Aorta (tissue), 5 donors: ENCODE measurements at regions not wholly inside any gene's neighbourhood (a gene's known extent, or its start where the extent isn't known, plus 50 kb on each side); places are given as distances from the start of the nearest gene placed in this dataset.
"Not testable (repeated sequence)": the region's sequence is repeated elsewhere in the genome, so short reads cannot be mapped to it uniquely, and the experiment has no call there.

Experiments used
- ATAC-seq: fragments of 200-7000 bp; cut with Tn5 transposase; one replicate; pipeline ENCODE4 v1.9.1; 2022; ENCODE audit warnings: moderate library complexity; ENCODE audit not compliant: low FRiP score
- DNase-seq, 2 donors: peaks; one replicate each; pipeline ENCODE4 v3.0.0-alpha.2; 2020
- H3K27ac ChIP-seq, 2 donors: one replicate each; pipeline ENCODE4 v1.5.1; 2013; ENCODE audit warnings: low read length in 2 of 2, mild to moderate bottlenecking in 2 of 2, moderate library complexity in 2 of 2, control low read depth in 1 of 2, inconsistent platforms in 1 of 2, low read depth in 1 of 2
- H3K27me3 ChIP-seq, 2 donors: one replicate each; pipeline ENCODE4 v1.6.1; 2013; ENCODE audit warnings: control low read depth in 1 of 2, low read length in 1 of 2, mild to moderate bottlenecking in 1 of 2, moderate library complexity in 1 of 2; ENCODE audit not compliant: insufficient read depth in 2 of 2, control insufficient read depth in 1 of 2
- H3K36me3 ChIP-seq, 2 donors: one replicate each; pipeline ENCODE4 v1.6.1; 2013; ENCODE audit warnings: control low read depth in 1 of 2, low read length in 1 of 2, mild to moderate bottlenecking in 1 of 2; ENCODE audit not compliant: insufficient read depth in 2 of 2, control insufficient read depth in 1 of 2
- H3K4me1 ChIP-seq, 2 donors: one replicate each; pipeline ENCODE4 v1.6.1; 2013; ENCODE audit warnings: low read length in 2 of 2, control low read depth in 1 of 2, mild to moderate bottlenecking in 1 of 2, moderate library complexity in 1 of 2; ENCODE audit not compliant: insufficient read depth in 2 of 2, control insufficient read depth in 1 of 2
- H3K4me3 ChIP-seq, 2 donors: one replicate each; pipeline ENCODE4 v1.5.1; 2013; ENCODE audit warnings: low read length in 2 of 2, control low read depth in 1 of 2, mild to moderate bottlenecking in 1 of 2
- H3K9me3 ChIP-seq: one replicate; pipeline ENCODE4 v1.6.1; 2013; ENCODE audit warnings: mild to moderate bottlenecking, low read length; ENCODE audit not compliant: control insufficient read depth
- WGBS, 2 donors: extraction: QIAGEN DNeasy Blood & Tissue Kit; methylation state at CpG; one replicate each; pipeline ENCODE4 v1.1.7; 2013; 5-methylcytosine and 5-hydroxymethylcytosine counted together
- intact Hi-C, 2 donors: fragments of 100-400 bp; cut with DNase I; formaldehyde crosslinking; loops; one replicate each; pipeline versions ENCODE4 v1.14.2 to v1.15.0; 2022
- donor health status: healthy with polysubstance abuse.
- donor health status: Bipolar disorder and iron deficiency.
- donor health status: DM: no; HTN: no; CAD: no.
- donor health status: DM: no; HTN: no; CAD: no.
- donor health status: DM: yes; HTN: yes; CAD: no.

DNA sequence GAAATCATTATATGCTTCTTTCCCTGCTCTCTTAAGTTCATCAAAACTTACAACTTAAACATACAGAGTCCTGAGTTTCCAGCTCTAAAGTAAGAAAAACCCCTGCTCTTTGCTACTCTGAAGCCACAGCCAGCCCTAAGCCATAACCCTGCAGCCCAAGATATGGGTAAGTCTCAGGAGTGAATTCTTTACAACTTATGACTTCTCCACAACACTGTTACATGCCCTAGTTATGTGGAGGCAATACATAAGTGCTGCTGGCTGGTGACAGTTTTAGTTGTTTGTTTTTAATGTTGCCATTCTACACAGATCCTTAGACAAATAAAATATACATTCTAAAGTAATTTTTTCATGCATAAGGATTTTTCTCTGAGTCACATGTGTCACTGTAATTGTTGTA is 100.2 kb downstream of the FBXO8 start:
- ATAC-seq = no peak
- intact Hi-C loops = no loop called here
- no peaks in the 10 kb centered on the region for H3K9me3 ChIP-seq
- DNase-seq = no peak
- no peaks in the 10 kb centered on the region for H3K4me1 ChIP-seq
- no peaks in the 10 kb centered on the region for H3K27me3 ChIP-seq
- no peak overlapping the region for H3K27ac ChIP-seq
- H3K4me3 ChIP-seq = no peak overlapping the region
- H3K36me3 ChIP-seq = no peaks in the 10 kb centered on the region

DNA sequence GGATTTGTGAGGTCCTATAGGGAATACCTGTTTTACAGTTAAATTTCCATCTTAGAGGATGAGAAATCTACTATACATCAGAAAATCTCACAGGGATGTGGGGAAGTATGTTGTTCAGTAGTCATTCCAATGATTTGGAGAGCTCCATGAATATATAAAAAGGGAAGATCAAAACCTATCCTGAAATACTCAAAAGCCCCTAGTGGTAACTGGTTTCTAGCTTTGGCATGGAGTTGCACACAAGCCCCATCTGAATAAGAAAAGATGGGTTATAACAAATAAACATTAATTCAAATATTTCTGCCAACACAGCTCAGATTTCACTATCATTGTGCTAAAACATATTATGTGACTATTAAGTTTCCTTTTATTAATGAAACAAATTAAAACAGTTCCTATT is 101.6 kb downstream of the FBXO8 start:
- no peaks in the 10 kb centered on the region for H3K27me3 ChIP-seq
- H3K9me3 ChIP-seq = no peaks in the 10 kb centered on the region
- no peak overlapping the region for H3K27ac ChIP-seq
- no peaks in the 10 kb centered on the region for H3K36me3 ChIP-seq
- DNase-seq (no peak), ATAC-seq (no peak)
- no peak overlapping the region for H3K4me3 ChIP-seq
- H3K4me1 ChIP-seq = no peaks in the 10 kb centered on the region
- intact Hi-C loops = no loop called here

DNA sequence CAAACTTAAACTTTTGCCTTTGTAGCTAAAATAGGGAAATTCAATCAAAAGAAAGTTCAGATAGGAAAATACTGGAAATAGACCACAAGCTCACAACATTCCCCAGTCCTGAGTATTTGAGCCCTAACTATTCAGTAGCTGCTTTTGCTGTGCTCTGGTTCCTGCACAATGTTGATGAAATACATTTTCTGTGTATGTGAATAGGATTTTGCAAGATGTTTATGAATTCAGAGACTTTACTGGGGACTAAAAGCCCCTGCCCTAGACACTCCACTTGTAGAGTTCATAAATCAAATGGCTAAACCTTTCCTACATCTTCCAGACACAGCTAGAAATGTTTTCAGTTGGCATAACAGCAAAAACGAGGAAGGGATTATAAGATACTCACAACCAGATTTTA is 105.9 kb downstream of the FBXO8 start:
- DNase-seq (no peak), ATAC-seq (no peak)
- Histone ChIP-seq H3K36me3 (no peaks in the 10 kb centered on the region), H3K27me3 (peaks cover 0 to 1% of the 10 kb centered on the region in 2 donors), H3K4me1 (no peaks in the 10 kb centered on the region), H3K4me3 (no peak overlapping the region), H3K27ac (no peak overlapping the region), H3K9me3 (no peaks in the 10 kb centered on the region)
- intact Hi-C loops = no loop called here
- 22 to 25% methylated on average over 1 of the region's 1 CpG for WGBS, 2 donors

DNA sequence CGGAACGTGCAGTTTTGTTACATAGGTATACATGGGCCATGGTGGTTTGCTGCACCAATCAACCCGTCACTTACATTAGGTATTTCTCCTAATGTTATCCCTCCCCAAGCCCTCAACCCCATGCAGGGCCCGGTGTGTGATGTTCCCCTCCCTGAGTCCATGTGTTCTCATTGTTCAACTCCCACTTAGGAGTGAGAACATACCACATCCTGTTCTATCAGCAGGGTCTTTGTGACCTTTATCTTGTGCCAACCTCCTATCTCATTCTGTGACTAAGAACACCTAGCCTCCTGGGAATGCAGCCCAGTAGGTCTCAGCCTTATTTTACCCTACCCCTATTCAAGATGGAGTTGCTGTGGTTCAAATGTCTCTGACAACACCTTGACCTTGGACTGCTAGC is 107.6 kb downstream of the FBXO8 start:
- intact Hi-C loops, ATAC-seq, H3K36me3 ChIP-seq, H3K9me3 ChIP-seq, H3K27ac ChIP-seq, H3K4me3 ChIP-seq, H3K4me1 ChIP-seq, H3K27me3 ChIP-seq, DNase-seq: not testable (repeated sequence)
- WGBS, 2 donors = 97 to 99% methylated on average over 4 of the region's 4 CpGs

DNA sequence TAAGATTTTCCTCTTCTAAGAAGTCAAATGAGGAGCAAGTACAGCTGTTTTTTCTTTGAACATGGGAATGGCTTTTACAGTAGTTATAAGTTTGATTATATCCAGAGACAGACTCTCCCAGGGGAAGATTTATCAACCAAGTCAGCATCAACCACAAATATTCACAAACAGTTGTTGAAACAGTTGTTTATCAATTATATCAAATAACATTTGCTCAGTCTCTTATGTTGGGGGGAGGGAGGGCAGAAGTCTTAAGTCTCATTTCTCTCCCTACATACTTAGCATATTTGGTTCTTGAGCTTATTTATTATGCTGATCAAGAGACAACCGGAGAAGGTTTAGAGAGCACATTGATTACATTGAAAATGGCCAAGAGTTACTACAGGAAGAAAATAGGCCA is 110.1 kb downstream of the FBXO8 start:
- Histone ChIP-seq H3K27me3 (peaks cover 0 to 1% of the 10 kb centered on the region in 2 donors), H3K4me3 (no peak overlapping the region), H3K27ac (no peak overlapping the region), H3K4me1 (no peaks in the 10 kb centered on the region), H3K9me3 (no peaks in the 10 kb centered on the region), H3K36me3 (no peaks in the 10 kb centered on the region)
- 78 to 83% methylated on average over 1 of the region's 1 CpG for WGBS, 2 donors
- no peak for DNase-seq
- intact Hi-C loops = no loop called here
- ATAC-seq = no peak

DNA sequence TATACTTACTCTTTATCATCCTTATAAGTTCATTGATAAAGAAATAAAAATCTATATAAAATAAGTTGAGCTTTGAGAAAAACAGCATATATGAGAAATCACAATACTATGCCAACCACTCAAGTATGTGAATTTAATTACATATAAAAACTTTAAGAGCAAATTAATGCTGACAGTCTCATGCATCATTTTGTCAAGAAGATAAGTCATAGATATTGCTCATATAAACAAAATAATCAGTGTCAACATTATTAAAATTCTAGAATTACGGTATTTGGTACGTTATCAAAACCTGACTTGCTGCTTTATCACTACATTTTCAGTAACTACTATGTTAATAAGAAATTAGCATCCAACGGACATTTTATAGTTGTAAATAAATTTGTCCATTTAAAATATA is 111.2 kb downstream of the FBXO8 start:
- Histone ChIP-seq H3K27ac (no peak overlapping the region), H3K9me3 (no peaks in the 10 kb centered on the region), H3K27me3 (peaks cover 0 to 1% of the 10 kb centered on the region in 2 donors), H3K36me3 (no peaks in the 10 kb centered on the region), H3K4me3 (no peak overlapping the region), H3K4me1 (no peaks in the 10 kb centered on the region)
- no peak for DNase-seq
- 82 to 86% methylated on average over 3 of the region's 3 CpGs for WGBS, 2 donors
- intact Hi-C loops = no loop called here
- no peak for ATAC-seq

DNA sequence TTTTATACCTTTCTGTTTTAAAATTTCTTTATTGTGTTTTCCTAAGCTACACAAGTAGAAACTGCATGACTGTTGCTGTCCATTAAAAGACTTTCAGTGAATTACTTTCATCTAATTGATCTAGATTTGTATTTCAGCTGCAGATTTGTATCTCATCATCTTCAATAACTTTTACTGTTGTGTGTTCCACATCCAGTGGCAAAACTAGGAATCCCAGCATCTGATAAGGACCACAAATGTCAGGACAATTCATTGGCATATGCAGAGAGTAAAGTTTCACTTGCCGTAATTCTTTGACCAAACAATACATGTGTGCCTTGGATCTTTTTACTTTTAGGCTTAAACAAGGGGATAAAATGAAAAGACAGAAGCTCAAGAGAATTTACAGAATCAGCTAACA is 112.6 kb downstream of the FBXO8 start:
- no peaks in the 10 kb centered on the region for H3K4me1 ChIP-seq
- no peak overlapping the region for H3K4me3 ChIP-seq
- WGBS, 2 donors = 91 to 94% methylated on average over 1 of the region's 1 CpG
- H3K9me3 ChIP-seq = no peaks in the 10 kb centered on the region
- intact Hi-C loops = no loop called here
- H3K36me3 ChIP-seq = no peaks in the 10 kb centered on the region
- H3K27ac ChIP-seq = no peak overlapping the region
- no peaks in the 10 kb centered on the region for H3K27me3 ChIP-seq
- no peak for ATAC-seq
- DNase-seq = no peak

DNA sequence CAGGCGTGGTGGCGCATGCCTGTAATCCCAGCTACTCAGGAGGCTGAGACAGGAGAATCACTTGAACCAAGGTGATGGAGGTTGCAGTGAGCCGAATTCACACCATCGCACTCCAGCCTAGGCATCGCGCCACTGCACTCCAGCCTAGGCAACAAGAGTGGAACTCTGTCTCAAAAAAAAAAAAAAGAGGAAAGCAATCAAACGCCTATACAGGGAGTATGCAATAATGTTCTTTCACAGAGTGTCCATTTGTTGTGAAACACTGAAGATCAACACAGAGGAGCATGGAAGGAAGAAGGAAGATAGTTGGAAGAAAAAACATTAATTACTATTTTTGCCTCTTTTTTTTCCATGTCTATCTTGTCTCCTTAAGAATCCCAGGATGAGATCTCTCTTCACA is 113.4 kb downstream of the FBXO8 start:
- H3K36me3 ChIP-seq = no peaks in the 10 kb centered on the region
- no peak overlapping the region for H3K4me3 ChIP-seq
- H3K4me1 ChIP-seq = no peaks in the 10 kb centered on the region
- intact Hi-C loops = no loop called here
- DNase-seq (no peak), ATAC-seq (no peak)
- H3K27me3 ChIP-seq = no peaks in the 10 kb centered on the region
- H3K27ac ChIP-seq = no peak overlapping the region
- 94 to 97% methylated on average over 7 of the region's 7 CpGs for WGBS, 2 donors
- no peaks in the 10 kb centered on the region for H3K9me3 ChIP-seq

DNA sequence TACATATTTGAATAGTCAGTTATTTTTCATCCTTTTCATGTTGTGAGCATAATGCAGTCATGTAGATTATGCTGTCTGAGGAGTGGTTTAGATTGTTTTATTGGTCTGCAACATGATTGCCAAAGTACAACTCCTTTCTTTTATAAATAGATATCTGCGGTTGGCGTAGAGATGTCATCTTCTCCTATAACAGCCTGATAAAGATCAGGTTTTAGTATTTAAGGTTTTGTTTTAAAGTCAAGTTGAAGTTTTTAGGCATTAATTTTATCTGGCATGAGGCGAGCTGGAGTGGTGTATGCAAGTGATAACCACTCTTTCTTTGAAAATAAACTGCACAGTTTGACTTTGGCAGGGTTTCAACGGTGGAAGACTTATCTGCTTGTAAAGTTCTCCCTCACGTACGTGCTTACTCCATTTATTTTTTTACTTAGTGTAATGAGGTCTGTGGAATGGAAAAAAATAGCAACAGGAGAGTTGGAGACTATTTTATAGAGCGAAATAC is 126.3 kb downstream of the FBXO8 start:
- H3K36me3 ChIP-seq = no peaks in the 10 kb centered on the region
- no peak for DNase-seq
- no peaks in the 10 kb centered on the region for H3K4me1 ChIP-seq
- no peaks in the 10 kb centered on the region for H3K27me3 ChIP-seq
- intact Hi-C loops = loop anchor here in 1 of 2 donors (10.0 kb wide), 1 partner anchor 652 kb away; no protein-coding TSS in a partner anchor
- 7 to 17% methylated on average over 7 of the region's 7 CpGs for WGBS, 2 donors
- H3K9me3 ChIP-seq = no peaks in the 10 kb centered on the region
- ATAC-seq = no peak
- H3K4me3 ChIP-seq = no peak overlapping the region
- H3K27ac ChIP-seq = no peak overlapping the region
